ENCODE measurements at regions not wholly inside any gene's neighbourhood (a gene's known extent, or its start where the extent isn't known, plus 50 kb on each side); places are given as distances from the start of the nearest gene placed in this dataset.

DNA sequence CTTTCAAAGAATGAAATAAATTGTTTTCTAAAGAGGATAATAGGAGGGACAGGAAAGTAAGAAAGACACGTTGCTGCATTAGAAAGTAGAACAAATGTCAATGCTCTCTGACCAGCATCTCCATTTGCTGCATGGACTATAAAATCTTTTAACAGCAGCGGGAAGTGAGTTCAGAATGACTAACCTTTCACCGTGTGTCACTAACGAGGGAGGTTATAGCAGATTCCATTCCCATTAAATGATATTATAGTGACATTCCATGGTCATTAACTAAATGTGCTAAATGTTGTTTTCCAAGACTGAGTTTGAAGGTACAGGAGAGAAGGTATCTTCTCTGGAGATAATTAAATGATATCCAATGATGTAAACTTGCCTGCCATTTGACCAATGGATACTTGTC is 127.1 kb upstream of the HS3ST3A1 start:
- DNase-seq (no peak), ATAC-seq (no peak)
- no peaks in the 10 kb centered on the region for H3K4me1 ChIP-seq
- no peak overlapping the region for H3K27ac ChIP-seq
- H3K4me3 ChIP-seq = no peak overlapping the region
- TF ChIP-seq CTCF (IDR thresholded peaks at IDR 0.05) = no peak
- no peaks in the 10 kb centered on the region for H3K36me3 ChIP-seq
- no peaks in the 10 kb centered on the region for H3K9me3 ChIP-seq
- H3K27me3 ChIP-seq = no peaks in the 10 kb centered on the region
- intact Hi-C loops (cut with DNase I) = no loop called here

- TF ChIP-seq CTCF (IDR thresholded peaks at IDR 0.05) = no peak
- H3K4me1 ChIP-seq = no peaks in the 10 kb centered on the region
- no peak overlapping the region for H3K4me3 ChIP-seq
- H3K36me3 ChIP-seq = no peaks in the 10 kb centered on the region
- DNase-seq (no peak), ATAC-seq (no peak)
- H3K27me3 ChIP-seq = no peaks in the 10 kb centered on the region
- H3K9me3 ChIP-seq = no peaks in the 10 kb centered on the region
- no peak overlapping the region for H3K27ac ChIP-seq
- intact Hi-C loops (cut with DNase I) = no loop called here
Measured at GRCh38 chr17:13729466-13730134, 127.9 kb upstream of the HS3ST3A1 start.

DNA sequence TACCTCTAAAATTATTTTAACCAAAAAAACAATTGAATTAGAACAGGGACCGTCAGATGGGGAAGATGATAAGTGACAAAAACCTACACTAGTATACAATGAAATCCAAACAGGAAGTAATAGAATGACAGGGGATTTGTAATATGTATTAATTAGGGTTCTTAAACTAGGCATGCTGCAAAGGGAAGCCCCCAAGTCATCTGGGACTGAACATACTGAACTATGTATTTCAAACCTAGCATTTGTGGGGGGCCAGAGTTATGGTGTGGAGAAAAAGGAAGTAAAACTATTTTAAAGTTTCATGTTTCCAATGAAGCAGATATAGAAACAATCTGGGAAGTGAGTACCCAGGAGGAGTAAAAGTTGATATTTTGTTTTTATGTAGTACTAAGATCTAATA is 133.2 kb upstream of the HS3ST3A1 start:
- H3K27ac ChIP-seq = no peak overlapping the region
- intact Hi-C loops (cut with DNase I) = no loop called here
- no peak for TF ChIP-seq CTCF (IDR thresholded peaks at IDR 0.05)

DNA sequence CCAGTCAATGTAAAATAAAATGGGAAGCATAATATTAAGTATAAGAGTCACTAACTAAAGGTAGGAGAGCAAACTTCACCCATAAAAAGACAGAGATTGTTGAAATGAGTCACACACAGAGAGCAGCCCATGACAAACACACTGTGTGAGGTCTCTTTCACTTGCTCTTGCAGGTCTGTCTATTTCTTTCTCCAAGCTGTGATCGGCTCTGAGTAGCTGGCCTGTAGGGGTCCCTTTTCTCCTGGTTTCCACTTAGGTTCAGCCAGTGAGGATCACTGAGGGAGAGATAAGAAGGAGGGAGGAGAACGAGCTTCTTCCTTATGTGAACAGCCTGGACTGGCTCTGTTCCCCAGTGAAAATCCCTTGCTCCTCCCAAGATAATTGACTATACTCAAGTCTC is 133.7 kb upstream of the HS3ST3A1 start:
- Histone ChIP-seq H3K27me3 (no peaks in the 10 kb centered on the region), H3K36me3 (no peaks in the 10 kb centered on the region), H3K27ac (no peak overlapping the region), H3K4me3 (no peak overlapping the region), H3K9me3 (no peaks in the 10 kb centered on the region), H3K4me1 (no peaks in the 10 kb centered on the region)
- no peak for TF ChIP-seq CTCF (IDR thresholded peaks at IDR 0.05)
- no peak for DNase-seq
- intact Hi-C loops (cut with DNase I) = no loop called here
- no peak for ATAC-seq

More for the DNA sequence above, 133.2 kb upstream of the HS3ST3A1 start:
- no peaks in the 10 kb centered on the region for H3K27me3 ChIP-seq
- H3K4me3 ChIP-seq = no peak overlapping the region
- no peaks in the 10 kb centered on the region for H3K4me1 ChIP-seq
- ATAC-seq (no peak), DNase-seq (no peak)
- H3K9me3 ChIP-seq = no peaks in the 10 kb centered on the region
- H3K36me3 ChIP-seq = no peaks in the 10 kb centered on the region

DNA sequence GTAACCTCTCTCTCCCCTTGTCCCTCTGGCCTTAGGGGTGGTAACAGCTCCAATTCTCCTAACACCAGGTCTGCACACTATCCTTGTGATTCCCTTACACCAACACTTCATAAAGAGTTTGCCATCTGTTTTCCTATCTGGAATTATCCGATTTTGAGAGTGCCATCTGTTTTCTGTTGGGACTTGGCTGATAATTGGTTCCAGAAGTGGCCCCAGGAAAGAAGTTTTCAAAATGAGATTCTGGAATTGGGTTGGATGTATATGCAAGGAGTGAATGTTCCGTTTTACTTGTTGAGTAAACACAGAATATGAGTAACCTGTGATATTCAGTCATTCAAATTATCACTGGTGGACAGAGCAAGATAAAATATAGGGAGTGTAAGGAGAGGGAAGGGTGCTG is 134.1 kb upstream of the HS3ST3A1 start:
- Histone ChIP-seq H3K27ac (no peak overlapping the region), H3K27me3 (no peaks in the 10 kb centered on the region), H3K4me3 (no peak overlapping the region), H3K36me3 (no peaks in the 10 kb centered on the region), H3K9me3 (no peaks in the 10 kb centered on the region), H3K4me1 (no peaks in the 10 kb centered on the region)
- ATAC-seq (no peak), DNase-seq (no peak)
- TF ChIP-seq CTCF (IDR thresholded peaks at IDR 0.05) = no peak
- intact Hi-C loops (cut with DNase I) = no loop called here

GRCh38 chr17:13736916-13737315 is 135.2 kb upstream of the HS3ST3A1 start:
- H3K4me1 ChIP-seq = no peaks in the 10 kb centered on the region
- no peak for ATAC-seq
- TF ChIP-seq CTCF (IDR thresholded peaks at IDR 0.05) = no peak

More at GRCh38 chr17:13736916-13737315, 135.2 kb upstream of the HS3ST3A1 start:
- Histone ChIP-seq H3K27ac (no peak overlapping the region), H3K27me3 (no peaks in the 10 kb centered on the region), H3K4me3 (no peak overlapping the region), H3K9me3 (no peaks in the 10 kb centered on the region), H3K36me3 (no peaks in the 10 kb centered on the region)
- DNase-seq = no peak
- intact Hi-C loops (cut with DNase I) = no loop called here

Measured in upper lobe of right lung (tissue), 1 donor.